AG10803 (cell line): ENCODE measurements at regions not wholly inside any gene's neighbourhood (a gene's known extent, or its start where the extent isn't known, plus 50 kb on each side); places are given as distances from the start of the nearest gene placed in this dataset.

Source experiments
- DNase-seq: peaks from one replicate; pipeline ENCODE4 v3.0.0; 2010; ENCODE audit warnings: low read depth
- H3K4me3 ChIP-seq: 2 replicates; pipeline ENCODE4 v1.5.1; 2011; ENCODE audit warnings: mild to moderate bottlenecking, low read length, control low read depth
- CTCF ChIP-seq: conservative IDR thresholded peaks from 2 replicates; pipeline ENCODE4 v1.5.1; 2011; ENCODE audit warnings: mild to moderate bottlenecking, low read length, control low read depth, inconsistent platforms

- no peak for TF ChIP-seq CTCF
- DNase-seq = peak; percentile 66
- H3K4me3 ChIP-seq = no peak overlapping the region
These were observed 231.3 kb downstream of the KLF13 start for GRCh38 chr15:31557899-31558298.

GRCh38 chr15:31558840-31559239 lies 232.2 kb downstream of the KLF13 start:
- H3K4me3 ChIP-seq = no peak overlapping the region
- TF ChIP-seq CTCF = no peak
- no peak for DNase-seq

- no peak for TF ChIP-seq CTCF
- no peak overlapping the region for H3K4me3 ChIP-seq
- peak; percentile 7 for DNase-seq
These were observed 233.2 kb downstream of the KLF13 start for GRCh38 chr15:31559786-31560185.

GRCh38 chr15:31560643-31561042 lies 234.0 kb downstream of the KLF13 start:
- DNase-seq = no peak
- no peak overlapping the region for H3K4me3 ChIP-seq
- TF ChIP-seq CTCF = no peak

- no peak overlapping the region for H3K4me3 ChIP-seq
- DNase-seq = no peak
- no peak for TF ChIP-seq CTCF
These were observed 234.5 kb downstream of the KLF13 start for GRCh38 chr15:31561156-31561555.

- DNase-seq = no peak
- no peak for TF ChIP-seq CTCF
- no peak overlapping the region for H3K4me3 ChIP-seq
These were observed 236.4 kb downstream of the KLF13 start for GRCh38 chr15:31563001-31563400.

- no peak overlapping the region for H3K4me3 ChIP-seq
- no peak for TF ChIP-seq CTCF
- DNase-seq = no peak
These were observed 236.8 kb downstream of the KLF13 start for GRCh38 chr15:31563421-31563820.
